NCI-H1048 (cell line): ENCODE measurements at regions not wholly inside any gene's neighbourhood (a gene's known extent, or its start where the extent isn't known, plus 50 kb on each side); places are given as distances from the start of the nearest gene placed in this dataset.
"Not testable (repeated sequence)": the region's sequence is repeated elsewhere in the genome, so short reads cannot be mapped to it uniquely, and the experiment has no call there.

Source experiments
- DNase-seq: peaks from one replicate; lab custom pipeline; 2025; lab: John Stamatoyannopoulos, UW

DNA sequence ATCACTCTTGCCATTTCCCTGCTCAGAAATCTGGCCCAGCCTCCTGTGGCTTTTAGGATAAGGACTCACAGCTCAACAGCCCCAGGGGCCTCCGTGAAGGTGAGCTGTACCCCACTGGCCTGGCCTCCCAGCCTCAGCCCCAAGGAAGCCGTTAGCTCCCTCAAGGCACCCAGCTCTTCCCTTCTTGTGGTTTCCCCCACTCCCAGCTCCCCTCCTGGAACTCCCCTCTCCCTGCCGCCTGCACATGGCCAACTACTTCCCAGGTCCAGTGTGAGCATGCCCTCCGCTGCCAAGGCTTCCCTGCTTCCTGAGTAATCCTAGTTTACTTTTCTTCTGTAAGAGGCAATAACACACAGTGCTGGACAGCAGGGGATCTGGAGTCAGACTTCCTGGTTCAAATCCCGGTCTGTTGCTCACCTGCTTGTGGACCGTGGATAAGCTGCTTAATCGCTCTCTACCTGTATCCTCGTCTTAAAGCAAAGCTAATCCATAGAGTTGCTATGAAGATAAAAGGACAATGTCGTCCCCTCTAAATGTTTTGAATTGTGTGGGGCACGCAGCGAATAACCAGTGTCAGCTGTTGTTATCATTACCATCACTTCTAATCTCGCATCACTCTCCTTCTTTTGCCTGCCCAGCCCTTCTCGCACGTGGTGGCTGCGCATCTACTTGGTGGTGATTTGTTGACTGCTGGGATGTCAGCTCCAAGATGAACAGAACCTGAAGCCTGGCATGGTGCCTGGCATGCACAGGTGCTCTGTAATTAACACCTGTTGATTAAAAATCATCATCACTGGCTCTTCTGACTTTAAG is 86.6 kb downstream of the C5orf15 start:
- DNase-seq: no peak

DNA sequence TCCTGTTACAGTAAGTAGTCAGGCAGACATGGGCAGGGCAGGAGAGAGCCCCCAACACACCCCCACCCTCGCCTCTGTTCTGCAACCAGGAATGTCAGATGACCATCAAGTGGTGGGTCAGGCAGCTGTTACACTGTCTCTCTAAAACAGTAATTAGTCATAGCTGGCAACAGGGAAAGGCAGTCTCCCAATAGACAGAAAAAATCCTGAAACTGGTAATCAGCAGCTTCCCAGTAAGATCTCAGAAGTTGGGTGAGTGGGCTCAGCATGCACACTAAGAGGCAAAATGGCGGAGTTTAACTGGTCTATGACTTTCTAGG is 90.2 kb downstream of the C5orf15 start:
- DNase-seq: no peak

DNA sequence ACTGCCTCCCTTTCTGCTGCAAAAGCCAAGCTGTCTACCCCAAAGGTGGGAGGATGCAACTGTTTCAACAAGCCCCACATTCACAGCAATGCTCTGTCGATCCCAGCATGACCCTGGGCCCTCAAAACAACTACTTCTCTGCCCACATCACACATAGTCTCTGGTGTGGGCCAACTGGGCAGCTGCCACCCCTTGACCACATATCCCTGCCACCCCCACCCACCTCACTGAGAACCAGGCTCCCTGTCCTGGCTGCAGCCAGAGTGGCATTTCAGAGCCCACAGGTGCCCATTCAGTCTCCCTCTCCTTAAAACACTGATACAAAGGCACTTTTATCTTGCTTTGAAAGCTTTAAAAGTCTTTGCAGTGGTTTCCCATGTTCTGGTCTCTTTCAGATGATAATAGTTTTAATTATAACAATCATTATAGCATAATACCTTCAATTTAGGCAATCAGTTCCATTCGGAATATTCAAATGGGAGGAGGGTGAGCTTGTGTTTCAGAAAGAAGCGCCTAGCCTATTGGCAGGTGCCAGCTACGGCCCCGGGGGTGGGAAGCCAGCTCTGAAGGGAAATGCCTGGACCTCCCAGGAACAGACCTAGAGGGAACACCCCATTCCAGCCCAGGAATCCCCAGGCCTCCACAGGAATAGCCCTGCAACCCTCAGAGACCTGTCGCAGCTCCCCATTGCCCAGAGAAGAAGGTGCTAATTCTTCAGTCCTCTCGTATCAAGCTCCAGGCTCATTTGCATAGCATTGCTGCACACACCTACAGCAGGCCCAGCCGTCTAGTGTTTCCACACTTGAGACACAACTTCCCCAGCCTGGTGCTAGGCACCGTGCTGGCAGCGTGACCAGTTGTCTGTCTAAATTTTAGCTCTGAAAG is 90.8 kb downstream of the C5orf15 start:
- no peak for DNase-seq

DNA sequence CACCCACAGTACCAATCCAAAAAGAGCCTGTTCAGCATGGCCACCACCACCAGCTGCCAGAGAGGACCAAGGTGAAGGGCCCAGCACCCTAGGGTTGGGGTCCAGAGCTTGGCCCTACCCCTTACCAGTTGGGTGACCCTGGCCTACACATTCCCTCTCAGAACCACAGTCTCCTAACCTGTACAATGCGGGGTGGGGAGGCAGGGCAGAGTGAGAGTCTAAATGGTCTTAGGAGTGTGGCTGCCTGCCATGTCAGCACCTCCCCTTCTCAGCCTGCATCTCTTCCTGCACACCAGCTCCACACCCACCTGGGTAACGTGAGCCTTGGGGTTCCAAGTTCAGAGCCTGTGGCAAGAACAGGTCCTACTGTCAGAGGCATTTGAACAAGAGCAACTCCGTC is 92.2 kb downstream of the C5orf15 start:
- DNase-seq: no peak

DNA sequence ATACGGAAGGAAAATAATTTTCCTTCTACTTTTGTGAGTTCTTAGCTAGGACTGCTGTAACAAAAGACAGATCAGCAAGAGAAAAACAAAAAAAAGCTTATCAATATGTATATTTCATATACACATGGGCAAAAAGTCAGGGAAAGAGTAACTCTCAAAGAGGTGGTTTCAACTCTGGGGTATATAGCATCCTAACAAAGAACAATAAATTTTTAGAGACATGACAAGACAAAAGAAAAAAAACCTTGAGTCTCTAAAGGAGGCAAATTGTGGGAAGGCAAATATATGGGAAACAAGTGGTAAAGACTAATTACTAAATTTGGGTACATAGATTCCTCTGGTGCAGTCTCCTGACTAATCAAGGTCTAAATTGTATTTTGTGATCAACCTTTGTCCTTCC is 93.2 kb downstream of the C5orf15 start:
- DNase-seq: no peak

DNA sequence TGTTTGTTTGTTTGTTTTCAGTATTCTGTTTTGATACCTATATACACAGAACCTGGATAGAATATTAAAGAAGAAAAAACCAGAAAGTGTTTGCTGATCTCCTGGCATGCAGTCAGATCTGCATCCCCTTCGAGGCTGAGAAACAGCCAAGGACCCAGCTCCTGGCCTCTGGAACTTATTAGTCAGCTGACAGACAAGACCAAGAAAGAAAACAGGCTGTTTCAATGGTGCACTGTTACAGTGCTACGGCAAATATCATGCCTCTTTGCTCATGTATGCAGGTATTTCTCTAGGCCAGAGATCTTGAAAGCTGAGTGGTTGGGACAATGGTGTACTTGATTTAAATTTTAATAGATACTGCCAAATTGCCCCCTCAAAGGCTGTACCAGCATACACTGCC is 95.0 kb downstream of the C5orf15 start:
- no peak for DNase-seq

DNA sequence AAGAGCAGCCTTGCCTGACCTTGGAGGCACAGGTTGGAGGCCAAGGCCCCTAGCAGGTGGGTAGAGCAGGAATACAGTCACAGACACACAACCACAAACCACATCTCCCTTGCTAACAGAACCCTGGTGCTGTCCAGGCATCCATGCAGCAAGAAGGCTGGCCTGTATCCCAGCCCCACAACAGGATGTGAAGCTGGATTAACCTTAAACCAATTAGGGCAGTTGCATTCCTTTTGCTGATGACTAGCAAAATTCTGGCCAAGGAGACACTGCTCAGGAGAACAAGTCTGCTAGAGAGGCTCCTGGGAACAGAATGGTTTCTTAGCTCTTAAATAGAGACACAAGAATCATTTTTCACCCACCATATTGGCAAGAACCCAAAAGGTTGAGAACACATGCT is 97.8 kb downstream of the C5orf15 start:
- DNase-seq: no peak

DNA sequence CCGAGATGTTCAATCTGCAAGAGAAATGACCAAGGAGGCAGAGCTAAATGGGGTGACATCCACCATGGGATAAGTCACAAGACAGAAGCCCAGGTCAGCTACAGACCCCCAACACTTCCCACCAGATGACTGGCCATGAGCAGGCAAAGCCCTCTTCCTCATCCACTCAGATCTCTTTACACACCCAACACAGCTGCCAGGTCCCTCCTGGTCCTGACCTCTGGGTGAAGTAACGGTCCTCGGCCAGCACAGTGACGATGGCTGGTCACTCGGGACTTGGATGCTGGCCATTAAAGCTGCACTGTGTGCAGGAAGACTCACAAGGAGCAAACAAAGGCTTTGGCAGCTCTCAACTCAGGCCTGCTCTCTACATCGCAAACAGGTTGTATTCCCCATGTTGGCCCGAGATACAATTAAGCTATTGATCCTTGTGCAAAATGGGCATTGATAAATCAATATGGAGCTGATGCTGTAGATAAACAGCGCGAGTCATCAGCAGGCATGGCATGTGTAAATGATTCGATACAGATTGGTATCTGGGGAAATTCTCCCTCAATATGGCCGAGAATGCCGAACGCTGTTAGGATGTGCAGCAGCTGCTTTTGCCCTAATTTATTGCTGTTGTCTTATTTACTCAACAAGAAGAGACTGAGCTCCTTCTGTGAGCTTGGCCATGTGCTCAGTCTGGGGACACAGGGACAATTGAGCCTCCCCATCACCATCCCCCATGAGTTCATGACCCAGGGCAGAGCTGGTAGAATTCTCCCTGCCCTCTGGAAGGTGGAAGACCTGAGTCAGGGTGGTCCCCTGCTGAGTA is 98.7 kb downstream of the C5orf15 start:
- DNase-seq: no peak

DNA sequence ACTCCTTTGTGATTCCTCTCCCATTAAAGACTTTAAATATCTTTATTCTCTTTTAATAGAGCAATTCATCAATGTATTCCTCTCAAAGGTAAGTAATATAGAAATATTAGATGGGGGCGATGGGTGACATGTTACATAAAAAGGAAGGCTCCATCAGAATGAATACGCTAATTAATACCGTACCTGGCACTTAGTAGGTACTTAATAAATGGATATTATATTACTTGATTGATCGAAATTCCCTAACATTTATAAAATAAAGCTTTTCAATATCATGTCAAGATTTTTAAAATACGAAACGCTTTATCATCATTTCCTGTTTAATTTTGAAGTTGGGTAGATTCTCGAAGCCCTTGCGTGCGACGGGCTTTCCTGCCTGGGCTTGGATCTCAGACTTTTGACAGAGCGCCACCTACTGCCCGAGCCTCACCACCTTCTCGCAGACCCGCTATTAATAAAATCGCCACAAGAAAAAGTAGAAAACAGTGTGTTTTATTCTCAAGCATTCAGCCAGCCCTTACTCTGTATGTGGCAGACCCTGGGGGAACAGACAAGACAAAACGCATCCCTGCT is 99.4 kb downstream of the C5orf15 start:
- peak; percentile 1 for DNase-seq

DNA sequence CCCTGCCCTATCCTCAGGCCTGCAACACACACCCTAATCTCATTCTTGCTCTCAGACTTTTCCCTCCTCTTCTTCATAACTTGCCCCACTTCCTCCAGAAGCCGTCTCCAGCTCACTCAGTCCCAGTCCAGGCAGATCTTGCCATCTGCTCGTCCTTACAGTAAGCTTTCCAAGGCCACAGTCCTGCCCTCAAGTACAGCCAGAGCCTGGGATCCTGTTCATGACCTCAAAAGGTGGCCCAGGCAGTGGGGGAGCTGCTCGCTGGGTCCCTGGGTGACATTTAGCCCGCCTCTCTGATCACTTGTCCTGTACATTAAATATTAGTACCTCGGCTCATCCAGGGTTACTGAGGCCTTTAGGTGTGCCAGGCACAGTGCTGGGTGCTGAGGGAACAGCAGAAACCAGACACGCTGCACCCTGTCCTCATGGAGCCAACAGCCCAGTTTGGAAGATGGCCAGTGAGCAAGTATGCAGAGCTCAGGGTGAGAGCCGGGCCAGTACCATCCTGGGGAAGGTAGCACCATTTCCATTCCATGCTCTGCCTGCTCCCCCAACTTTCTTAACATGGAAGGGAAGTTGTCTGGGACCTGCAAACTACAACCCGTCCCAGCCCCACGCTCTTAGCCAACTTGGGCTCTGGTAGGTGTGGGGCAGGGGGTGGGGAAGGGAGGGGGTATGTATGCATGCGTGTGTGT is 100.4 kb downstream of the C5orf15 start:
- DNase-seq: no peak

DNA sequence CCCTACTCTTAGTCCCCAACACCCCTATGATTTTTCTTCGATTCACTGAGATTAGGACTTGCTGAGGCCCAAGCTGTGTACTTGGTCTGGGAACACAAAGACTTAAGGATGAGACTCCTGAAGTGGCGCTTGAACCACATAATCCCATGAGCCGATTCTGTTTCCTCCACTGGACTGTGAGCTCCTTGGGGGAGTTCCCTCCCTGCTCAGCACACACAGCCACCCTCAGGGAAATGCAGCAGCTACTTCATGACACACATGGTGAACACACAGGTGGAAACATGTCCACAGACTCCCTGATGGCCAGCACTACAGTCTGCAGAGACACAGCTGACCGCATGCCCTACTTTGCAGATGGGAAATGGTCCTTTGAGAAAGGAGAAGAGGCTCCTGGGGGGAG is 101.1 kb downstream of the C5orf15 start:
- DNase-seq: no peak

DNA sequence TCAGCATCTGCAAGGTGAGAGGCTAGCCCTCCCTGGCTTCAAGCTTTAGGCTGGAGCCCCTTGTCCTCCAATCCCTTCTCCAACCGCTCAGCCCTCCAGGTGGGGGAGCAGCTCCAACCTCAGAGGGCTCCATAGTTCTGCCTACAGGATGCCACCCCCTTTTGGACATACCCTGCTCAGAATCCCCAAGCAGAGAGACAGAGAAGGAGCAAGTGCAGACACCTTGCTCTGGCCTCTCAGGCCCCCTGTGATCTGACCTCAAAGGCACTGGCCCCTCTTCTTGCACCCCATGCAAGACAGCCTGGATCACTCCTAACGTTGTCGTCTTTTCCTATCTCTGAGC is 101.6 kb downstream of the C5orf15 start:
- no peak for DNase-seq

DNA sequence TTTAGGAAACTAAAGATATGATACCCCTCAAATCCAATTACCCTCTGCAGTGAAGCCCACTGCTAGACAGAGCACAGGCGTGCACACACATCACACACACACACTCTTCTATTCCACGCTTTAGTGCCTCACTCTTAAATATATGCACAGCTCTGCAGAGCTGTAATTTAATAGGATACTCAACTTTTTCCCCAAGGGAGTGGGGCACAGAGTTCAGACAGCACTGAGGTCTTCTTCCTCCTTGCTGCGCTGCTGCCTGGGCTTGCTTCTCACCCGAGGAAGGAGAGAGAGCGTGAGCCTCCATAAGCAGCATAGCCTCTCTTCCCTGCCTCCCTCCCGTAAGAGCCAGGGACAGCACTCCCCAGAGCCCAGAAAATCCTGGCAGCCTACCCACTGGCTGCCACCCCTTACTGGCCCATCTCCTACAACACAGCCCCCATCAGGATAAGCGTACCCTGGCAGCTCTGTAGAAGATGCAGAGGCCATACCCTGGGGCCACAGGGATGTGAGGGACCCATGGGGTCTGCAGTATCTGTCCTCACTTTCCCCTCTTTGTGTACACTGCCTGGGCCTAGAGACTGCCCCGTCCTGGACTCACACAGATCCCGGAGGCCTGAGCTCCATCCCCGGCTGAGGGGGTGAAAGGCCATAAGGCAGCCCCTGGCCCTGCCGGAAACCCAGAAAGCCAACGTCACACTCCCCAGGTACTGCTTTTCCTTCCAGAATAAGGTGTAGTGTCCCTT is 102.1 kb downstream of the C5orf15 start:
- DNase-seq: no peak

DNA sequence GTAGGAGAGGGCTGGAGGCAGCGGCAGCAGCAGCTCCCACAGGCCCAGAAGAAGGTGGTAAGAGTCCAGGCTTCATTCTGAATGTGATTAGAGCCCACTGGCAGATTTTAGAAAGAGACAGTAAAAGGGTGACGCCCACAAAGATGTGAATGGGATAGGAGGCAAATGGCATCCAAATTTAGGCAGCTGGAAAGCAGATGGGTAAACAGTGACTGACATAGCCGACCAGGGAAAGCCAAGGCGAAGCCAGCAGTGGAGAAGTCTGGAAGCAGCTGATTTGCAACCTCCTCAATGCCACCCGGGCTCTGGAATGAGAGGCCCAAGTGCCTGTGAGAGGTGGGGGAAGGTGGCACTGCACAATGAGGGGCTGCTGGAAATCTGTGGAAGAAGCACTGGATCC is 103.3 kb downstream of the C5orf15 start:
- DNase-seq: no peak

DNA sequence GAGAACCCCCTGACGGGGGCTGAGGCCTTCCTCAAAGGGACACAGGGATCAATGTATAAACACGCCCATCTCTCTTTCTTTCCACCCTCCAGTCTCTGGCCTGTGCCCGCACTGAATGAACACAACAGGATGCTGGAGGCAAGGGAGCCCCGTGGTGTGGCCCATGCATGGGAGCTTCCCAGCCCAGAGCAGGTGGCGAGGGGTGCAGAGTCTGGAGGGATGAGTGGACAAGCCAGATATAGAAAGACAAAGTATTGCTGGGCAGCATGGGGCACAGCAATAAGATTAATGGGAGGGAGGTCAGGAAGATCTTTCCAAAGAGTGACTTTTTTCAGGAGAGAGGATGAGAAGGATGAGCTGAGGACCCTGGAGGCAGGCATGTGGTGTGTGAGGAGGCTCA is 103.7 kb downstream of the C5orf15 start:
- DNase-seq: no peak

DNA sequence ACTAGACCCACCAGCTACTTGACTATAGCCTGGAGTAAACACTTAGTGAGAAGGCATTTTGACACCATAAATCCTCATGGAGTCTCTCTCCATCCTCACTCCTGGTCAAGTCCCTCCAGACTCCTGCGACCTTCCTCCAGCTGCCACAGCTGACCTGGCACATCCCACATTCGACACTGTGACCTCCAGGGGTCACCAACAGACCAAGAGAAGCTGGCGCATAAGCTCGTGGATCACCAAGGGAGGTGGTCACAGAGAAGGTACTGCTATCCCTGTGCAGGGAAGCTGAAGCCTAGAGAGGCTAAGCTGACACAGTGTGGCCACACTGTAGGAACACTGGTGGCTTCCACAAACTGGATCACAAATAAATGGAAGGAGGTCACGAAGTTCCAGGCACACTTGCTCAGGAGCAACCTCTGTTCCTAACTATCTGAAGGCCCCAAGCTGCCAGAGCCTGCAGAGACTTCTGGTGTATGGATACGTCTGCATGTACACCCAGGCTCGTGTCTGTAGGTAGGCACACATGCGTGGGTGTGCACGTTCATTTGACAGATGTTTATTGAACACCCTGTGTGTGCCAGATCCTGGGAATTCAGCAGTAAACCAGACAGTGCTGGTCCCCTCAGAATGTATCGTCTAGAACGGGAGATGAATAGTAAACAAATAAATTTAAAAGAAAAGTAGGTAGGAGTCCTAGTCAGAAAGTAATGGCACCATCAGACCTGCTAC is 104.4 kb downstream of the C5orf15 start:
- DNase-seq: no peak

DNA sequence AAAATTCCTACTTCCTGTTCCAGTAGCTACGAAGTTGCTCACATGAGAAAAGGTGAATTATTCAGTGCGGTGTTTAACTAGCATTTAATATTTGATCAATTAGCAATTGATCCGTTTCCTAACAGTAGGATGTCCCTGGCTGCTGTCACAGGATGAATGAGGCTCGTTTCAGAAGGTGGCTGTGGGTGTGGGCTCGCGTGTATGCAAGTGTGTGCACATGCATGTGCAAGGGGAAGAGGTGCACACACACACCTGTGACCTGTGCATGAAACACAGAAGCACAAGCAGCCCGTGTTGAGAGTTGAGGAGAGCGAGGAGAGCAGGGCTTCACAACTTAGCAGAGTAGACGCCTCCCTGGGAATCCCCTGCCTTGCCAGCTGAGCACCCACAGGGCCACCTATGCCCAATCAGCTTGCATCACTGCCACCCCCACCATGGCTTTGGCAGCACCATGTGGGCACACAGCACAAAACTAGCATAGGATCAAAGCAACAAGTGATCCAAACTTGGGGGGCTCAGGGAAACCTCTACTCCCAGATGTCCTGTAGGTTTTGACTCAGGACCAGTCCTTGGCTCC is 107.2 kb downstream of the C5orf15 start:
- no peak for DNase-seq

DNA sequence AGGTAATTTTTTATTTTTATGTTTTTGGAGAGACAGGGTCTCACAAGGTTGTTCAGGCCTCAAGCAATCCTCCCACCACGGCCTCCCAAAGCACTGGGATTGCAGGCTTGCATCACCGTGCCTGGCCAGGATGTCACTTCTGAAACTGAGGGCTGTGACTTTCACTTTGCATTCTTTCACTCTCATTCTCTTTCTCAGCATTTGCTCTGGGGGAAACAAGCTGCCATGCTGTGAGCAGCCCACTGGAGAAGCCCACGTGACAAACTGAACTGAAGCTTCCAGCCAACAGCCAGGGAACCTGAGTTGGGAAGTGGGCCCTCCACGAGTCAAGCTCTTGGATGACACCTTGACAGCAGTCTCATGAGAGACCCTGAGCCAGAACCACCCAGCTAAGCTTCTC is 109.4 kb downstream of the C5orf15 start:
- DNase-seq: no peak

DNA sequence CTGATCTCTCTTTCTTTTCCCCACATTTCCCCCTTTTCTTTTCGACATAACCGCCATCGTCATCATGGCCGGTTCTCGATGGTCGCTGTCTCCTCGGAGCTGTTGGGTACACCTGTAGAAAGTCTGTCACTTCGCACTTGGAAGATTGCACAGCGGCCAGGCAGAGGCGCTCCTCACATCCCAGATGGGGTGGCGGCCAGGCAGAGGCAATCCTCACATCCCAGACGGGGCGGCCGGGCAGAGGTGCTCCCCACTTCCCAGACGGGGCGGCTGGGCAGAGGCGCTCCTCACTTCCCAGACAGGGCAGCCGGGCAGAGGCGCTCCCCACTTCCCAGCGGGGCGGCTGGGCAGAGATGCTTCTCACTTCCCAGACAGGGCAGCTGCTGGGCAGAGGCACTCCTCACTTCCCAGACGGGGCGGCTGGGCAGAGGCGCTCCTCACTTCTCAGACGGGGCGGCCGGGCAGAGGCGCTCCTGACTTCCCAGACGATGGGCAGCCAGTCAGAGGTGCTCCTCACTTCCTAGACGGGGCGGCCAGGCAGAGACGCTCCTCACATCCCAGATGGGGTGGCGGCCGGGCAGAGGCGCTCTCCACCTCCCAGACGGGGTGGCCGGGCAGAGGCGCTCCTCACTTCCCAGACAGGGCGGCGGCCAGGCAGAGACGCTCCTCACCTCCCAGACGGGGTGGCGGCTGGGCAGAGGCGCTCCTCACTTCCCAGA is 110.7 kb downstream of the C5orf15 start:
- not testable (repeated sequence) for DNase-seq
